Transverse colon (tissue), 4 donors: ENCODE measurements at regions not wholly inside any gene's neighbourhood (a gene's known extent, or its start where the extent isn't known, plus 50 kb on each side); places are given as distances from the start of the nearest gene placed in this dataset.

Experiments used
- CTCF ChIP-seq, 5 experiments: fragments of 200-600 bp in 3 of 5; fragments of 450-650 bp in 2 of 5; sonication (generic) in 3 of 5; IDR thresholded peaks; 1 replicate in 2 of 5; 2 replicates in 3 of 5; pipeline ENCODE4 v1.5.1; 2016 to 2017; ENCODE audit warnings: antibody characterized with exemption in 5 of 5, inconsistent platforms in 3 of 5, mild to moderate bottlenecking in 2 of 5, moderate library complexity in 1 of 5
- POLR2AphosphoS5 ChIP-seq, 3 donors: sonication (generic); formaldehyde crosslinking; IDR thresholded peaks; one replicate each; pipeline ENCODE4 v1.6.1; 2016; ENCODE audit warnings: antibody characterized with exemption in 3 of 3

- TF ChIP-seq CTCF (IDR thresholded peaks at IDR 0.05) = no peak
- no peak for TF ChIP-seq POLR2AphosphoS5 (IDR thresholded peaks at IDR 0.05)
Observed at GRCh38 chr1:98003442-98003841, 82.6 kb upstream of the DPYD start.
